ENCODE measurements at regions not wholly inside any gene's neighbourhood (a gene's known extent, or its start where the extent isn't known, plus 50 kb on each side); places are given as distances from the start of the nearest gene placed in this dataset.

DNA sequence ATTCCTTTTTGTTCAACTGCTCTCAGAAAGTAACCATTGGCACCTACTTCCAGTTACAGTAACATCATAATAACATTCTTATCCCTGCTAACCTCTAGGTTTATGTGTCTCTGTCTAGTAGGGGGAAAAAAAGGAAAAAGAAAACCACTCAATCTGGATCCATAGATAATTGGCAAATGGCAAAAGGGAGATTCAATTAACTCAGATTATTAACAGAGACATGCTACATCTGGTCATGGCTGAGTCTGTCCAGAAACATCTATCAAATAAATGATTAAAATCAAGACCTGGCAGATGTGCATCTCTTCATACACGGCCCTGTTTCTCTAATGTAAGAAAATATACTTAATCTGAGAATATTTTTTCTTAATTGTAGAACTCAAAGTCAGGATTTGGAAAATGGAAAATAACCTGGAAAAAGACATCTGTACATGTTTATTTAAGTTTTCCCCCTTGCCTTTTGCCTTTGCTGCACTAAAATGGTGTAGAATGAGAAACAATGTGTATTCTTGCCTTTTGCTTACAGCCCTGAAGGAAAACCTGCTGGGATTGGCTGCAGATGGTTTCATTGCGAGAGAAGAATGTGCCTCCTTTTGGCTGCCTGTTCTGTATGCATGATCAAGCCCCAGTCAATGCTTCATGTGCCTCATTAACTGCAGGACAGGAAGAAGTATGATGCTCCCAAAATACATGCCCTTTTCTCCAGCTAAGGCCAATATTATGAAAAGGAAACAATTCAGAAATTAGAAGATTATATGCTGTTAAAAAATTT, 921.6 kb upstream of the PCDH20 start:
- 0 out of 4 replicates have a peak, but pooled peaks of 1 of the 2 experiments have one; percentile 2 for TF ChIP-seq CTCF (conservative IDR thresholded peaks at IDR 0.05; ENCODE audit: low read depth in 2 of 2)
- TF ChIP-seq EZH2 (IDR thresholded peaks at IDR 0.05; ENCODE audit: low read depth, unreplicated experiment) = no peak
- no peak for TF ChIP-seq NANOG (IDR thresholded peaks at IDR 0.05; ENCODE audit: borderline replicate concordance)
- no peak for TF ChIP-seq POLR2AphosphoS5 (IDR thresholded peaks at IDR 0.05; ENCODE audit: low read depth)
- no peak for TF ChIP-seq ZNF331 (CRISPR knock-in tag; IDR thresholded peaks at IDR 0.05; ENCODE audit: low read depth)
- no peak for TF ChIP-seq CREB1 (CRISPR knock-in tag; IDR thresholded peaks at IDR 0.05; ENCODE audit: low read depth)
- no peak for TF ChIP-seq REST (IDR thresholded peaks at IDR 0.05; ENCODE audit: unreplicated experiment)
- TF ChIP-seq EZH2phosphoT487 (IDR thresholded peaks at IDR 0.05; ENCODE audit: unreplicated experiment) = no peak

All from GM23338 (cell line).